ENCODE measurements at regions not wholly inside any gene's neighbourhood (a gene's known extent, or its start where the extent isn't known, plus 50 kb on each side); places are given as distances from the start of the nearest gene placed in this dataset.
"Not testable (repeated sequence)": the region's sequence is repeated elsewhere in the genome, so short reads cannot be mapped to it uniquely, and the experiment has no call there.

DNA sequence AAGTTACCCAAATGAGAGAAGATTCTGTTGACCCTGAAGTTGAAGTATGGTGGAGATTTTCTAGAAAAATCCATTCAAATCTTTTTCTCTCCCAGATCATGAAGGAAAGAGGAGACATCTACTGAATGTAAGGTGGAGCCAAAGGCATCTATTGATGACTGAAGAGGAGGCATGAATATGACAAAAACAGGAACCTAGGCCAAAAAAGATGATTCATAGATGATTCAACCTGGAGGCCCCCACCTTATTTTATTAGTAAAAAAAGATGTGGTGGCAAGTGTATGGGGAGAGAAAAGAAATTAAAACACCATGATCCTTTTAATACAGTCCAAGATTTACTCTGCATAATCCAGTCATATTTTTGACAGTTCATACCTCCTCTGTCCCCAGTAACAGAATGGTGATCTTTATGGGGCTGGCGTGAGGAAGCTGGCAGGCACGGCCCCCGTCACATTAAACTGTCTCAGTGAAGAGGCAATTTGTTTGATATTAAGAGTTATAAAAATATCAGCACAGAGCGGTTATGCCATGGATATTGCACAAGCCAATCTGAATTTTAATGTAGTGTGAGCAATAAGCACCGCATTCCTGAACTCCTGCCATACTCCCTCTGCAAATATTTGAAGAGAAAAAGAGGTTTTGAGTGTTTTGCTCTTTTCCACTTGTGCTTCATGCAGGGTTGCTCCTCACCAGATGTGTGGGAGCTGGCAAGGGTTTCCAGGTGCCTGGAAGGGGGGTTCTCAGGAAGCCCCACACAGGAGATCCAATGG, 94.4 kb downstream of the TRIM43 start:
- not testable (repeated sequence) for FAIRE-seq

GRCh38 chr2:95687852-95688251, 96.1 kb downstream of the TRIM43 start:
- FAIRE-seq = not testable (repeated sequence)

- not testable (repeated sequence) for FAIRE-seq
These were observed 99.4 kb downstream of the TRIM43 start for GRCh38 chr2:95691210-95691609.

DNA sequence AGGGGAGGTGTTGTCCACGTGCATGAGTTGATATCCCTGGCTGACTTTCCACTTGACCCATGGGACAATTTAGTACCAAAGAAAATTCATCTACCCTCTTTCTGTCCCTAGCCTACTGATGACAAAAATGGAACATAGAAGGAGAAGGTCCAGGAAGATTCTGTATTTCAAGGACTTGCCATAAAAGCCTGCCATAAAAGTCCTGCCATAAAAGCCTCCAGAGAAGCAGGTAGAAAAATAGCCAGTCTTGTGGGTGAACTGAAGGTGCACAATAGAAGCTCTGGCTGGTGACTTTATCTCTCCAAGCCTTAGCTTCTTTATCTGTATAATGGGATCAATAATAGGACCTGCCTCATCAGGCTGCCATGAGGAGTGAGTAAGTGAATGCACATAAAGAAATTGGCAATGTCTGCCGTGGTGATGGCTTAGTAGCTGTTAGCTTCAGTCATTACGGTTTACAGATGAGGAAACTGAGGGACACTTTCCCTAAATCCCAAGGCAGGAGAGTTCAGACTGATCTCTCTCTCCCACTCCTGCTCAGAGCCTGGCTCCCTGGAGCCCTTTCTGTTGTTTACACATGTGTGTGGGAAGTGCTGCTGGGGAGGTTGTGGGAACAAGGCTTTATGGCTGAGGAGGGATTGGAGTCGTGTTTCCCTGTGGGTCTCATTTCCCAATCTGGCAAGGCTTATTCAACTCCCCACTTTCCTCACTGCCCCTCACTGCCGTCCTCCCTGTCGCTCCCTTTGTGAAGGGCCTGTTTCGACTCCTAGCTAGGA, 101.5 kb downstream of the TRIM43 start:
- FAIRE-seq = not testable (repeated sequence)

DNA sequence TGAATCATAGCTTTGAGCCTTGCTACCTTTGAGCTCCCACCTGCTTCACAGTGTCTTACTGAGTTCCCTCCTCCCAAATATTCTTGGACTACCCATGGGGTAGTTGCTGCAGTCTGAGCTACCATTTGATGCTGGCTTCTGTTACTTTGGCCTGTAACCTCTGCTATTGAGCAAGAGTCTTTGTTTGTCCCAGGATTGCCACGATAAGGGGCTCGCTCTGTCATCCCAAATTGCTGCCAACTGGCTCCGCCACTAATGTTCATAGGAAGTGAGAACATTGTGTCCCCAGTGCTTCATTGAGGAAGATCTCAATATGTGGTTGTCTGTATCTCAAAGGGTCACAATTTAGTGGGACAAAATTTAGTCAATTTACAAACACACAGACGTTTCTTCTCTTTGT, 103.8 kb downstream of the TRIM43 start:
- no peak for FAIRE-seq

DNA sequence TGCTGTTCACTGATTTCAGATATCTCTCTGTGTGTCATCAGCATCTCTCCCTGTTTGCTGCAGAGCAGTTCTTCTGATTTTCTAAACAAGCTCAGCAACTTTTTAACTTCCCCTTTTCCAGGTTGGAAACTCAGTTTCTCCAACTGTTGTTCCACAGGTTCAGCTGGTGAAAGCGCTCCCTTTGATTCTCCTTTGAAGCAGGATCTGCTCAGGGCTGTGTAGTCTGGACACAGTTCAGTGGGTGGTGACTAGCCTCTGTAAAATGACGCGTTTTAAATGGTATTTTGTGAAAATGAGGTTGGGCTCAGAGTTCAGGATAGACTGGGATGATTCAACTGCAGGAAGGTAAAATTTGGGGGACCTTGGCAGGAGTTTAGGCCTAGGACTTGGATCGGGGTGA, 106.3 kb downstream of the TRIM43 start:
- FAIRE-seq = no peak

- FAIRE-seq = not testable (repeated sequence)
These were observed 107.7 kb downstream of the TRIM43 start for GRCh38 chr2:95699201-95700184.

- FAIRE-seq = no peak
These were observed 108.7 kb downstream of the TRIM43 start for GRCh38 chr2:95700519-95700918.

- FAIRE-seq = no peak
These were observed 110.7 kb downstream of the TRIM43 start for GRCh38 chr2:95702471-95702870.

- FAIRE-seq = not testable (repeated sequence)
These were observed 115.4 kb downstream of the TRIM43 start for GRCh38 chr2:95707161-95707560.

- no peak for FAIRE-seq
These were observed 116.0 kb downstream of the TRIM43 start for GRCh38 chr2:95707837-95708236.

- no peak for FAIRE-seq
These were observed 118.0 kb downstream of the TRIM43 start for GRCh38 chr2:95709831-95710230.

DNA sequence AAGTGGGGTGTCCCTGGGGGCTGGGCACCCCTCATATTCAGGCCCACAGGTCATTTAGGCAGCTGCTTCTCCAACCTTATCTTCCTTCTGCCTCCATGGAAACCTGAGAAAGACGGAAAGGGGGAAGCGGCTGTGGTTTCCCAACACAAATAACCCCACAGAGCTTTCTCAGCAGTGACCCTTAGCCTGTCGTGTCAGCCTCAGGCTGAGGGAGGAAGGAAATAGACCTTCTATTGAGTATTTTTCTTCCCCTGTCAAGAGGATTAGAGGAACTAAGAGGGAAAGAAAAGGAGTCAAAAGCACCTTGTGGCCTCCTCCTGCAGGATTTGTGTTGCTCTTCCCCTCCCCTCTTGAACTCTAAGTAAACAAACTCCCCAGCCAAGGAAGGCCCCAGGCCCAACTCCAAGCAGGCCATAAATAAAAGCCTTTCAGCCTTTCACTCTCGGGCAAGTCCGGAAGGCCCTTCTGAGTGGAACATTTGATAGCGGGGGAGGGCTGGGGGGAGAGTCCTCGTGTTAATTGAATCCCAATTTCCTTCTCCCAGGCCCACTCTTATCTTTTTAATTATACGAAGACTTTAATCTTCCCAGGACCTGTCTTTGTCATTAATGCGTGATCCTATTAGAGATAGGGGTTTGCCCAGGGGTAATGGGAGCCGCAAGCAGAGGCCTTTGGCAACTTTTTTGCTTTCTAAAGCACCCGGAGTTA, 121.8 kb downstream of the TRIM43 start:
- FAIRE-seq = not testable (repeated sequence)

DNA sequence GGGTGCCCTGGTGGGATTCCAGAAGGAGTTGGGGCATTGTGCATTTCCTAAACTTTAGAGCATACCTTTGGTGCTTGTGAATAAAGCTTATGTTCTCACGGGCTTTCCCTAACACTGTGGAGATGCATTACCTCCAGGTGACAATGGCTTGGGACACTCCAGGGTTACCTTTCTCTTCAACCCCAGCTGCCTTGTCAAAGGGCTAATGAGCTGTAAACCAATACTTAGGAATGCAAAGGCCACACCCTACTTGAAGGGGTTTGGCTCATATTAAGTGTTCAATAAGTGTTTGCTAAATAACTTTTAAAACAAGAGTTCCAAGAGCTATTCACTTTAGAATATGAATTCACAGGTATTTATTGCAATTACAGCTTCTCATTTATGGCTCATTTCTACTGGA, 122.6 kb downstream of the TRIM43 start:
- FAIRE-seq = not testable (repeated sequence)

GRCh38 chr2:95719473-95720060, 127.8 kb downstream of the TRIM43 start:
- FAIRE-seq = no peak

DNA sequence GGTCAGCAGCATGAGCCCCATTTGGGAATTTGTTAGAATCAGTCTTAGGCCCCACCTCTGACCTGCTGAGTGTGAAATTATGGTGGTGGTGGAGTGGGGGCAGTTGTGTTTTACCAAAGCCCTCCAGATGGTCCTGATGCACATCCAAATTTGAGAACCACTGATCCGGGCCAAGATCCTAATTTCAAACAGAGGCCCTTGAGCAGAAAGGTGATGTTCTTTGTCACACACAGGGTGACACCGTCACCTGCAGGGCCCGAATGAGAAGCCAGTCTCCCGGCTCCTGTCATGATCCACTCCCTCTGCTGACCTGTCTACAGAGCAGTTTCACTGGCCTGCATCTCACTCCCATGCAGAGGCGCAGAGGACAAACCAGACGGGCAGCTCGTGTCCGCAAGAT, 129.9 kb downstream of the TRIM43 start:
- FAIRE-seq = no peak

- no peak for FAIRE-seq
These were observed 130.4 kb downstream of the TRIM43 start for GRCh38 chr2:95722131-95722697.

DNA sequence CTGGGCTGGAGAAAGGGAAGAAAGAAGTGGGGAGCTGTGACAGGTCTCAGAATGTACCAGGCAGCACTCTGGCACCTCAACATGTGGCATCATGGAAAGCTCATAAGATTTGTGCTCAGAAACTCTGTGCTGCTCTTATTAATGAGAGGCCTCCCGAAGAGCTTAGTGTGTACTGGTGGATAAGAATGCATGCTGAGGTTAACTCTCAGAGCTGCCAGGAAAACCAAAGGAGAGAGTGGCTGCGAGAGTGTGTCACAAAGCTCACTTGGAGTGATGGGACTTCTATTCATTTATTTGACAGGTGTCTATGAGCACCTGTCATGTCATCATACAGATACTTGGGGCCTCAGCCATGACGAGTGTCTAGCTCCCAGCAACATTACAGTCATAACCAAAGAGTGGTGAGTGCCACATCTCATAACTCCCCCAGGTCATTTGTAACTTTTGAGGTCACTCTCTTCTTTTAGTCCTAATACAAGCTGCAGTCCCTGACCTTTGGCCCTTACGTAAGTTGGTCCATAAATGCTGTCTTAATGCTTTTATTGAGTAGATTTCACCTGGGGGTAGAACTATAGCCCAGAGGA, 131.9 kb downstream of the TRIM43 start:
- not testable (repeated sequence) for FAIRE-seq

GRCh38 chr2:95725191-95725590, 133.4 kb downstream of the TRIM43 start:
- FAIRE-seq = not testable (repeated sequence)

DNA sequence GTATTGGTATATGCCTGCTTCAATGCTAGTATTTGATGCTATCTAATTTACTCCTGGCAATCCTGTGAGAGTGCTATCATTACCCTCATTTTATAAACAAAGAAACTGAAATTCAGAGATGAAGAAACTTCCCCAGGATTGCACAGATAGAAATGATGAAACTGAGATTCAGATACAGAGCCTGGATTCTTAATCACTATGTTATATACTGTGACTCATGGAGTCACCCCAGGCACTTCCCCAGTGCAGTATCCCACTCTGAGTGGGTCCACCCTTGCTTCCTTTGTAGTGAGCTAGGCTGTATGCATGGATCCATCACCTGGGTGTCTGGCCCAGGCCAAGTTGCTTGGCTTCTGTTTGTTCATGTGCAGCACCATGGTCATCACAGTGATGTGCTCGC, 133.9 kb downstream of the TRIM43 start:
- FAIRE-seq = not testable (repeated sequence)

DNA sequence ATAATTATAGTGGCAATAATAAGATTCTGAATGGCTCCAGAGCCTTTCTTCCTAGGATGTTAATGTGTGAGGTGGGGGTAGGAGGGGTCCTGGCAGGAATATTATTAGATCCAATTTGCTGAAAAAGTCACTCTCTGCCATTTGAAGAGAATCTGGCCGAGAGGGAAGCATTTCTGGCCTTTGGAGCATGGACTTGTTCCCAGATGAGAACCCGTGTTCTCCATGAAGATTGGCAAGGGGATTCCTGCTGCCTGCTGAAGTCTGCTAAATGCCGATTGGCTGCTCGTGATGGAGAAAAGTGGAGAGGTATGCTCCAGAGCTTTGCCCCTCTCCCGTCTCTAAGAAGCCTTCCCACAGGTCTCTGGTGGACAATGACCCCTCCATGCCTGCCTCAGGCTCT, 135.6 kb downstream of the TRIM43 start:
- FAIRE-seq = not testable (repeated sequence)

Data from TTC549 (cell line).